AG04450 (cell line): ENCODE measurements at regions not wholly inside any gene's neighbourhood (a gene's known extent, or its start where the extent isn't known, plus 50 kb on each side); places are given as distances from the start of the nearest gene placed in this dataset. TPM values are rescaled to one million over a fixed set of nuclear protein-coding genes. Genes with fewer than 3 reads are reported as not detected.

Experiments
- CTCF ChIA-PET: fragments of 300-600, 350-600 bp; formaldehyde crosslinking; extraction: SDS; loops from one replicate; lab custom pipeline; 2022; ENCODE audit warnings: antibody characterized with exemption, inconsistent platforms; lab: Charles Lee
- POLR2A ChIA-PET: fragments of 350-600 bp; formaldehyde crosslinking; extraction: SDS; loops from one replicate; lab custom pipeline; 2021; ENCODE audit warnings: antibody characterized with exemption, inconsistent platforms; lab: Yijun Ruan, JAX
- DNase-seq: peaks from one replicate; pipeline ENCODE4 v3.0.0-alpha.2; 2011; ENCODE audit warnings: low read depth, low spot score
- H3K27ac ChIP-seq: one replicate; pipeline ENCODE4 v1.5.1; 2012; ENCODE audit warnings: low read depth, low read length, control low read depth
- H3K27me3 ChIP-seq: one replicate; pipeline ENCODE4 v1.6.0; 2012; ENCODE audit warnings: low read length; ENCODE audit not compliant: control insufficient read depth, insufficient read depth
- H3K4me3 ChIP-seq: 2 replicates; pipeline ENCODE4 v1.5.1; 2011; ENCODE audit warnings: mild to moderate bottlenecking, low read depth, low read length, control low read depth
- H3K9me3 ChIP-seq: 2 replicates; pipeline ENCODE4 v1.5.1; 2012; ENCODE audit warnings: low read length; ENCODE audit not compliant: control insufficient read depth, insufficient read depth
- small RNA-seq: library from RNA; depleted of rRNA; stranded (forward); fragments of <200 nt; gene quantifications from one replicate; pipeline ENCODE3, GENCODE V24; 2012; ENCODE audit warnings: low read depth; ENCODE audit not compliant: insufficient read length
- TF ChIP-seq, protein P1 (sequence below): IDR thresholded peaks from 2 replicates; pipeline ENCODE4 v1.5.1; 2011; ENCODE audit warnings: low read depth, low read length, control low read depth, inconsistent platforms

DNA sequence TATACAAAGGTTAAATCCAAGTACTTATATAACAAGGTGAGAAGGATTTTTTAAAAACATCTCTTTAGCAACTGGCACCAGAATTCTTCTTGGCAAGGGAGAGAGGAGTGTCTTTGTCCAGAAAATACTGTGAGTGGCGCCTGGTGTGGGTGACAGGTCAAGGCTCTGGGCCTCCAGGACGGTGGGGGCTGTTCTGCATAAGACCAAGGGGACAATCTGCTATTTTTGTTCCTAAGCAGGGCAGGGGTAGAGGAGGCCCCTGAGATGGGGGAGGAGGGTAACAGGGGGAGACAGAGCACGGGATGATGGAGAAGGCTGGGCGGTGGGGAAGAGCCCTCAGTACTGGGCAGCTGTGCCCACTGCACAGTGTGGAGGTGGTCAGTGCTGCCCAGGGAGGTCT lies 51.6 kb upstream of the TAF1B start:
- CTCF ChIA-PET: no interaction called here
- Histone ChIP-seq H3K27ac (no peak overlapping the region), H3K27me3 (peaks cover 8% of the 10 kb centered on the region), H3K4me3 (no peak overlapping the region), H3K9me3 (no peaks in the 10 kb centered on the region; the same call in 1 of the 2 replicates)
- POLR2A ChIA-PET: no interaction called here
- TF ChIP-seq, protein P1, sequence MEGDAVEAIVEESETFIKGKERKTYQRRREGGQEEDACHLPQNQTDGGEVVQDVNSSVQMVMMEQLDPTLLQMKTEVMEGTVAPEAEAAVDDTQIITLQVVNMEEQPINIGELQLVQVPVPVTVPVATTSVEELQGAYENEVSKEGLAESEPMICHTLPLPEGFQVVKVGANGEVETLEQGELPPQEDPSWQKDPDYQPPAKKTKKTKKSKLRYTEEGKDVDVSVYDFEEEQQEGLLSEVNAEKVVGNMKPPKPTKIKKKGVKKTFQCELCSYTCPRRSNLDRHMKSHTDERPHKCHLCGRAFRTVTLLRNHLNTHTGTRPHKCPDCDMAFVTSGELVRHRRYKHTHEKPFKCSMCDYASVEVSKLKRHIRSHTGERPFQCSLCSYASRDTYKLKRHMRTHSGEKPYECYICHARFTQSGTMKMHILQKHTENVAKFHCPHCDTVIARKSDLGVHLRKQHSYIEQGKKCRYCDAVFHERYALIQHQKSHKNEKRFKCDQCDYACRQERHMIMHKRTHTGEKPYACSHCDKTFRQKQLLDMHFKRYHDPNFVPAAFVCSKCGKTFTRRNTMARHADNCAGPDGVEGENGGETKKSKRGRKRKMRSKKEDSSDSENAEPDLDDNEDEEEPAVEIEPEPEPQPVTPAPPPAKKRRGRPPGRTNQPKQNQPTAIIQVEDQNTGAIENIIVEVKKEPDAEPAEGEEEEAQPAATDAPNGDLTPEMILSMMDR: no peak
- DNase-seq: no peak

DNA sequence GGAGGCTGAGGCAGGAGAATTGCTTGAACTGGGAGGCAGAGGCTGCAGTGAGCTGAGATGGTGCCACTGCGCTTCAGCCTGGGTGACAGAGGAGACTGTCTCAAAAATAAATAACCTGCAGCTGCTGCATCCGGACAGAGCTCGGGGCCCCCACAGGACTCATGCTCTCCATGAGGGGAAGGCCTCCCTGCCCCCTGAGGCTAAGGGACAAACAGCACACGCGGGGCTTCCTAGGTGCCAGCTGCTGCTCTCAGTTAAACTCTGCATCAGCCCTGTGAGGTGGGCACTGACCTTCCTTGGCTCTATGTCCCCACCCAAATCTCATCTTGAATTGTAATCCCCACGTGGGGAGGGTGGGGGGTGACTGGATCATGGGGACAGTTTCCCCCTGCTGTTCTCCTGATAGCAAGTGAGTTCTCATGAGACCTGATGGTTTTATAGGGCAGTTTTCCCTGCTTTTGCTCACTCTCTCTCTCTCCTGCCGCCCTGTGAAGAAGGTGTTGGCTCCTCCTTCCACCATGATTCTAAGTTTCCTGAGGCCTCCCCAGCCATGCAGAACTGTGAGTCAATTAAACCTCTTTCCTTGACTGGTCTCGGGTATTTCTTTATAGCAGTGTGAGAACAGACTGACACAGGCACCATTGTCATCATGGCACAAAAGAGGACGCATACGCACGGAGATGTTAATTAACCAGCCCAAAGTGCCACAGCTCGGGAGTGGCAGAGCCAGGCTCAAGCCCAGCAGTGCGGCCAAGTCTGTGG lies 49.9 kb upstream of the TAF1B start:
- H3K27ac ChIP-seq: no peak overlapping the region
- TF ChIP-seq, protein P1: no peak
- no peak overlapping the region for H3K4me3 ChIP-seq
- DNase-seq: no peak
- H3K27me3 ChIP-seq: peaks cover 8% of the 10 kb centered on the region
- ChIA-PET CTCF (interaction anchor here (0.9 to 2.0 kb wide), 2 partner anchors 21 to 23 kb away, joined by 3 to 6 read pairs; no protein-coding TSS in a partner anchor), POLR2A (interaction anchor here (0.6 kb wide), 1 partner anchor 261 kb away, joined by 5 read pairs; no protein-coding TSS in a partner anchor)
- H3K9me3 ChIP-seq: no peaks in the 10 kb centered on the region; the same call in 1 of the 2 replicates

Small RNAs in the stretch of these regions (small RNA-seq; reads per million reads assigned to genes)
- gene AC082651.2 (not detected), gene RNU4-73P (not detected)
